GM21717 (cell line): ENCODE measurements at regions not wholly inside any gene's neighbourhood (a gene's known extent, or its start where the extent isn't known, plus 50 kb on each side); places are given as distances from the start of the nearest gene placed in this dataset.
"Not testable (repeated sequence)": the region's sequence is repeated elsewhere in the genome, so short reads cannot be mapped to it uniquely, and the experiment has no call there.

ENCODE experiments used
- ATAC-seq: cut with Tn5 transposase; IDR thresholded peaks from one replicate; pipeline ENCODE4 v1.9.1; 2021; ENCODE audit warnings: mild to moderate bottlenecking, moderate library complexity; ENCODE audit not compliant: unreplicated experiment

DNA sequence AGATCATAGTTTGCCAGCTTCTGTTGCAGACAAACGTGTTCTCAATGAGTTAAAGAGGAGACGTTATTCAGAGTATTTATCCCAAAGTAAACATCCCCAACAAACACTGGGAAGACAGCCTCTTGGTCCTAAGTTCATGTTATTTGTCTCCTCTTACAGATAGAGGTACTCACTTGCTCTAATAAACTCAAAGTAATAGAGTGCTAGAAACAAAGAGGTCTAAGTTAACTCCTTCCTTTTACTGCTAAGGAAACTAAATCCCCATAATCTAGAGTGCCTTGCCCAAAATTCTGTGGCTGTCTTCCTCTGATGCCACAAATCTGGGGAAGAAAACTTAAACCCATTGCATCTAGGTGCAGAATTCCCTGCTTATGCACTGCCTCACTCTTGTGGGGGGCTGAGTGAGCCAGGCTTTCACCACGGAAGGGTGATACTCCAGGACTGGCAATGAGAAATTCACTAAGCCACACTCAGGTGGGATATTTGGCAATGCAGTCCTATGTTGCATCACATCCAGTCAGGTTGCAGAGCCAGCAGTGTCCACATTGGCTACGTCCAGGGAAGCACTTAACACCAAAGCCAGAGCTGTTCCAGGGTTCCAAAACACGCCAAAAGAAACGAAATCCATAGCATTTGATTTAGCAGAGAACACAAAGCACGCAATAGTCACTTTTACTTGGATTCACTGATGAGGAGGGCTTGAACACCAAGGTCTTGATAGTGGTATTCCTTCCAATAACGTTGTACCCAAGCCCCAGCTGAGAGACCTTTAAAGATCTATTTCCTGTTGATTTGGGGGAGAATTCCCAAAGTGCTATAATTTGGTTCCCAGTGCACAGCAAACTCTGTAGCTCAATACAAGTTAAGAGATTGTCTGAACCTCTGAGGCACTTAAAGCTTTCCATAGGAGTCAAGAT, 81.0 kb upstream of the FOXQ1 start:
- ATAC-seq = no peak

DNA sequence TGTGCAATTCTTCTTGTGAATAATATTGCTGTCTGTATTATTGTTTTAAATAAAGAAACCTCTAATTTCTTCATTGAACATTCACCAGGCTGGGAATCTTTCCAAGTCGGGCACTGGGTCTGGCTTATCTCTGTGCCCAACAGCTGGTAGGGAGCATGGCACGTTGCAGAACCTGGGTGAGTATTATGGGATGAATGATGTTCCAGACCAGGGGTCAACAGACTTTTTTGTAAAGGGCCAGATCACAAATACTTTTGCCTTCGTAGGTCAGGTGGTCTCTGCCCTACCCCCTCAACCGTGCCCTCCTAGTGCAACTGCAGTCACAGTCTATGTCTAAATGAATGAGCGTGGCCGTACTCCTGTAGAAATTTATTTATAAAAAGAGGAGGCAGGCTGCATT, 81.6 kb upstream of the FOXQ1 start:
- no peak for ATAC-seq

DNA sequence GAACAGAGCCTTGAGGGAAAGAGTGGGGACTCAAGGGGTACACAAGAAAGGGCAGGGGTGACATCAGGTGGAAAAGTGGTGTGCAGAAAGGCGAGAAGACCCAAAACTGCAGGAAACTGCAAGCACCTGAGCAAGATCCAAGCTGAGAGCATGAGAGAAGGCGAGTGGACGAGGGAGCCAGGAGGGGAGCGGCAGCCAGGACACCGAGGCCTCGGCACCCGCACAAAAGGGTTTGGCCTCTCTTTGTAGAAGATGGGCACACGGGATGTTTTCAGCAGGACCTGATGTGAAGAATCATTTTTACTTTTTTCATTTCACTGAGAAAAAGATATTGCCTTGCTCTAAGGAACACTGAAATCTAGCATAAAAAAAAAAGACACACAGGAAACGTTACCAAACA, 82.1 kb upstream of the FOXQ1 start:
- no peak for ATAC-seq

DNA sequence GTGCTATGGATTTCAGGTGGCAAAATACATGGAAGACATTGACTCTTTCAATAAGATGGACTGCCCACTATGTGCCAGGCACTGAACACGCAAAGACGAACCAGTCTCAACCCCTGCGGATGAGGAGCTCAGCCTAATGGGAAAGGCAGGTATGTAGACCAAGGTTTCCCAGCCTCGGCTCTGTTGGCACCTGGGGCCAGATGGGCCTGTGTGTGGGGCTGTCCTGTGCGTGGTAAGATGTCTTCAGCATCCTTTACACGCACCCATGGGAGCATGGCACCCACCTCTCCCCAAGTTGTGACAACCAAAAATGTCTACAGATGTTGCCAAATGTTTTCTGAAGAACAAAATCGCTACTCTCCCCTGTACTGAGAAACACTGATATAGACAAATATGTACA, 82.6 kb upstream of the FOXQ1 start:
- ATAC-seq = no peak

DNA sequence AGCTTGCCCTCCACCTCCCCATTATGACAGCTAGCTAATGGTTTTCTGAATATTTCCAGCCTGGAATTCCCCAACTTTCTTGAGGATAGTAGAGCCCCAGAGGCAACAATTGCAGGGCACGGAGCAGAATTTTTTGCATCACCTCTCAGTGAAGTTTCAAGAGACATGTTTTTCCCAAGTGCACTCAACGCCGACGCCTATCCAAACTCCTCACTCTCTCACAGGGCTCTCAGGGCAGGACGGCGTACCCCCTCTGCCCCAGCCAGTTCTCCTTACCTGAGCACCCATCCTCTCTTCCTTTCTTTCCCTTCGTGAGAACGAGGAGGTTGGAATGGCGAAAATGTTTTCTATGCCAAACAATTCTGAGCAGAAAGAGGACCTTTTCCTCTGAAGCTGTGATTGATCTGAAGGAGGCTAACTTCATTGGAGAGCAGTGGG, 83.1 kb upstream of the FOXQ1 start:
- ATAC-seq = no peak

DNA sequence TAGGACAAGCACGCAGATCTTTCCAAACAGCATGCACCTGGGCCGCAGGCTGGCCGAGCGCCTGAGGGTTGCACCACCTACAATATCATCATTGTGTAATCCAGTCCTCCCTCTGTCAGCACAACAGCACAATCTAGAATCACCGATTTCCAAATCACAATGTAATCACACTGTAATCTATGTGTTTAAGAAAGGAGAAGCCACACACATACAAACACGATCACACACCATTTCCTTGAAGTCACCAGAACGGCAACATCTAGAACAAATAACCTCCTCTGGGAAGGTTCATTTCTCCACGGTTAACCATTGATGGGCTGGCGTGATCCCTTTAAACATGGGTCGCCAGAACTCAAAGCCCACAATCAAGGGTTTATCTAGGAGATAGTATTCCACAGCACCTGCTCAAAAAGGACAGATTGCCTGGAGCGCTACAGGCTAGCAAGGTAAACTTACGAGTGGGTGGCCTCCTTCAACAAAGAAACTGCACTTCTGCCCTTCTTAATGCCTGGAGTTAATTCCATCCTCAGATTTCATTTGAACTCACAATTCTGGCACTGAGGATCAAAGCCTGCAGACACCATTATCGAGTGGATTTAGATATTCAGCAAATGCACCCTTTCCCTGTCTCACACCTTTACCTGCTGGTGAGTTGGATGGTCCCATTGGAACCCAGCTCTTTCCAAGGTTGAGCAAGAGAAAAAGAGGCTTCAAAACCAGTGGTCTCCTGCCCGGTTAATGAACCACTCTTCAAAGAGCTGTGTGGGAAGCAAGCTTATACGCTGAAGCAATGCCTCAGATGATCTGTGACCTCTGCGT, 83.8 kb upstream of the FOXQ1 start:
- ATAC-seq = no peak

DNA sequence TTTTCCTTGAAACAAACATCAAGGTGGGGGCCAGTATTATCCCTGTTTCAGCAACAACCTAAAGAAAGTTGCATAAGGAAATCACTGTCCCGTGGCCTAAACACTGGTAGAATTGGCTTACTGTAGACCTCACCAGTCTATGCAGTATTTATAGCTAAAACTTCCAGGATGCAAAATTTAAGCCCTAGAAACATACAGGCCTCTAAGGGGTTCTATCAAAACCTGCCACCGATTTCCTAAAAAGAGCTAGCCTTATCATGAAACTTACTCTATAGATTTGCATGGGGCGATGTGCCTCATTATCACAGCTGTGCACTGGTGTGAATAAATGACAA, 84.3 kb upstream of the FOXQ1 start:
- ATAC-seq = no peak

DNA sequence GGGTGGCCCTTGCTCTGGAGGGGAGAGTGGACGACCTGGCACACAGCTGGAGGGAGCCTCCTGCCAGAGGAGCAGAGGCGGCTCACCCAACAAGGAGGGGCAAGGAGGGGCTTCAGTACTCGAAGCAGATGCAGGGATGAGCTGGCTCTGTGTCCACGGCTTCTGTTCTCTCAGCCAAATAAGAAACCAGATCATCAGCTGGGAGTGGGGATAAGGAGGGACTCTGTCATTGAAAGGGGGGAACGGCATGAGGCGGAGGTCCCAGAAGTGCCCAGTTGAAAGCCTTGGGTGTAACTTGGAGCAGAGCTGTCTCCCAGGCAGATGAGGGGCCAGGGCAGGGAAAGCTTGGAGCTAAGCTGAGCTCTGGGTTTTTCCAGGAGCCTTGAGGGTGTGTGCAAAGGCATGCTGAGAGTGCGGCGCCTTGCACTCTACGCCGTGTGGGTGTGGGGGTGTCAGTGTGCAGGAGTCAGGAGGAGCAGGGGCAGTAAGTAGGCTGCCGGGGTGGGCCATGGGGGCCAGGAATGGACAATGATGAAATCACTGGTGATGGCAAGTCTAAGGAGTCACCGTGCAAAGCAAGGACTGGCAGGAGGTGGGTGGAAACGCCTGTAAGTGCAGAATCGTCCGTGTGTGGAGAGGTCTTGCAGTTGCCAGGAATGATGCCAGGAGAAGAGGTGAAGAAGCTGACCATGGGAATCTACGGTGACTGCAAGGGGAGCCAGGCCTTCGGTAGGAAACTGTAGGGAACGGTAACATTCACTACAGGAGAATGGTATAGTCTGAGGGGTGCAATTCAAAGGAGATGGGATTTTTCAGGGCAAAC, 85.4 kb upstream of the FOXQ1 start:
- no peak for ATAC-seq

DNA sequence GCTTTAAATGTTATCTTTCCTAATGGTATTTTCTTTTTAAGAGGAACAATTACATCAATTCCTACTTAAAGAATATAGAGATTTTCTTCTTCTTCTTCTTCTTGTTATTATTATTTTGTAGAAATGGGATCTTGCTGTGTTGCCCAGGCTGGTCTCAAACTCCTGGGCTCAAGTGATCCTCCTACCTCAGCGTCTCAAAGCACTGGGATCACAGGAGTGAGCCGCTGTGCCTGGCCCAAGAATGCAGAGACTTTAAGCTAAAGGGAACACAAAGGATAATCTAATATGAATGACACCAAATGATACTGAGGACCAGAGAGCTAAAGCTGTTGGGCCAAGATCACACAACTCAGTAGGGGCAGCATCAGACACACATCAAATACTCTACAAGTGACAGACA, 87.4 kb upstream of the FOXQ1 start:
- no peak for ATAC-seq

DNA sequence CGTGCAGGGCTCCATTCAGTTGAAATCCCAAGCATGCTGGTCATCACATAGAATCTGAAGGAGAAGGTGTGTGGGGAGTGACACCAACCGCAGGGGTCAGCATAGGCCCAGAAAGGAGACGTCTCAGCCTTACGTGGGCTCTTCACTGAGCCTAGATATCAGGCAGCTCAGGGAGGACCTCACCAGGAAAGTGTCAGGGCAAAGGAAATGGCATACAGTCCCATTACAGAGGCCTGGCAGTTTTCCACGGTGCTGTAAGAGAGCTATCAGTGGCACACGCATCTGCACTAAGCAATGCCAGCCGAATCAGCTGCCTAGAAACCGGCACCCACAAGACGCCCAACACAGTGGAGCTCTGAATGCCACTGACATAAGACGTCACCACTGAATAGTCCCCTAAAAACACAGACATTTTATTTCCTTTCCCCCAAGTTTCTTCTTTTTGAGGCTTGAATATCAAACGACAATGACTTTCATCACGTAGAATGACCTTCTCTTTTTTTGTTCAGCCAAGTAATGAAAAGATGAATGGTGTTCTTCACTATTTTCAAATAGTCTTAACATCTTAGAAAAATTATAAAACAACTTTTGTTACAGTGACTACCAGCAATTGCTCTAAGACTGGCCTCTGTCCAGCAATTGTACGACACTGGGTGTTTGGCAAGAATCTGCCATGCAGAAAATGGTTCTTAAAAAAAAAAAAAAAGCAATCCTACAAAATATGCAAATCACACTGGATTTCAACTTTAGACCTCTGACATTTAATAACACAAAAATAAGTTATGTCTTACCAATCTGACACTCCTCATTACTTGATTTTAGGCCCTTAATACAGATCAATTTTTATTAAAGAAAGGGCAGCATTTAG, 88.9 kb upstream of the FOXQ1 start:
- ATAC-seq = no peak

DNA sequence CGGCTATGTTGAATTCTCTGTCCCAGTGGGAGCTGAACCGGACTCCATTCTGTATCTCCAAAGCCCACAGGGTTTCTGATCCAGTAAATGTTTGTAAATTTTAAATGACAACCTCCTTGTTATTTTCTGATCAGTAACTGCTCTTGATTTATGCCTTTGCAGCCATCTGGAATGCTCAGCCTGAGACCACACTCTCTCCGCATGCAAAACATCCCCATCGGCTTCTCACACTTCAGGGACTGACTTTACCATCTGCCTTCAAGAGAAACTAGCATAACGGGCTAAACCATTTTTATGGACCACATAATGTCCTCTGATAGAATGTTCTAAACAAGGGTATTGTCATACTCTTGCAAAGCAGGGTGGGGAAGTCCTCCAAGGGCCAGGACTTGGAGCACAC, 94.5 kb upstream of the FOXQ1 start:
- no peak for ATAC-seq

DNA sequence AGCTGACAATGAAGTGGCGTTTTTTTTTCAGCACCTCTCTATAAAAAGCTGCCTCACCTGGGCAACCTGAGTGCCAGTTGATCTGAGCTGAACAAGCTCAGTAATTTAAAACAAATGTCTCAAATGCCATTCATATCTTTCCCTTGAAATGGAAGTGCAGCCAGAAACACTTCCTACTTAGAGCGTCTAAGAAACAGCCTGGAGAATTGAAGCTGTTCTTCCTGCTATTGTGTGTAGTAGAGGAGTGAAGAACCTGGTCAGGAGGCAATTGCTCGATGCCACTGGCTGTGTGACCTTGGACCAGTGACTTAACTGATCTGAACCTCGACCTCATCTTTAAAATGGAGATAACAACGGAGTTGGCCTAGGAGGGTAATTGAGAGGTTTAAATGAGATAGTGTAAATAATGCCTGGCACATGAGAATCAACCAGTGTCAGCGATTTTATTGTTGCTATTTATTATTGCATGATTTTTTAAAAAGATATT, 95.4 kb upstream of the FOXQ1 start:
- ATAC-seq = no peak

DNA sequence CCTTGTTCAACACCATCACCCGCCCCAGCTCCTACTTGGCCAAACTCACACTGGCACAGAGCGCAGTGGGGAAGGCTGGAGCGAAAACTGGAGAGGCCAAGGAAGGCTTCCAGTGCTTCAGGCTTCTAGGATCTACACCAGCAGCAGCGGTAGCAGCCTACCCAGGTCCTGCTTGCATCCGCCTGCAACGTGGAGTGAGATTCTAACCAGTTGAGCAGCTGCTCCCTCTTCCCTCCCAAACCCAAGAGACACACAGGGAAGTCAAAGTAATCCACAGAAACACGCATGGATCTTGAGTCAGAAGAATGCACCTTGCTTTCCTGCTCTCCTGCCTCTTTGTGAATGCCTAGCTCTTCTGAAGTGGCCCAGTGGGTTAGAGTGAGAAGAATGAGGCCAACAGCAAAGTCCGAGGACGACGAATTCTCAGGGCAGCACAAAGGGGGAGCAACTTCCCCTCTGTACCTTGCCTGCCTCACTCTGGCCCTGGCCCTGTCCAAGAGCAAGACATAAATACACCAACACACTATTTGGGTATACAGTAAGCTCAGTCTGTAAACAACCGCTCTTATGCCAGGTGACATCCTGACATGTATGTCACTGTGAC, 95.9 kb upstream of the FOXQ1 start:
- no peak for ATAC-seq

DNA sequence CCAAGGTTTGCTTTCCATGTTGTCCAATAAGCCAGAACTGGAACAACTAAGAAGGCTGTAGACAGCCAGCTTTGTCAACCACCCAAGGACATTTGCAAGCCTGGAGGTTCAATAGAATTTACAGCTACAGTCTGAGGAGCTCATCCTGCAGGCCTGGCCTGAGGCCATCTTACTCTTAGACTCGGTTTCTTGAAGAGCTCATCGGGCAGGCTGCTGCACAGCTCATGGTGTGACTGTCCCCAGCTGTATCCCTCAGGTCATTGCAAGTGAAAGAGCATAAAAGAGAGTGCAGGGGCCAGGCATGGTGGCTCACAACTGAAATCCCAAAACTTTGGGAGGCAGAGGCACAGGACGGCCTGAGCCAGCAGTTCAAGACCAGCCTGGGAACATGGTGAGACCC, 96.9 kb upstream of the FOXQ1 start:
- ATAC-seq = no peak

DNA sequence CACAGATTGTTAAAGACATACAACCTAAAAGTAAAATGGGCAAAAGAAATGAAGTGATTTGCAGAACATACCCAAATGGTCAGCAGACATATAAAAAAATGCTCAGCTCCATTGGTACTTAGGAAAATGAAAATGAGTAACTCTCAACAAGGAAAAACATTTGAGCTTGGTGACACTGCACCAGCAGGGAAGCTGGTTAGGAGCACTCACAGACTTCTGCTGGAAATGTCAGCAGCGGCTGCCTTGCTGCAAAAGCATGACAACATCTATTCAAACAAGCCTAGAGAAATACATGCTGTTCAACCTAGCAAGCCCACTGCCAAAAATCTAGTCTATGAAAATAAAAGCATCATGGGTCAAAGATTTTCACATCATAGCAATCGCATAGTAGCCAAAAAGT, 99.0 kb upstream of the FOXQ1 start:
- no peak for ATAC-seq

DNA sequence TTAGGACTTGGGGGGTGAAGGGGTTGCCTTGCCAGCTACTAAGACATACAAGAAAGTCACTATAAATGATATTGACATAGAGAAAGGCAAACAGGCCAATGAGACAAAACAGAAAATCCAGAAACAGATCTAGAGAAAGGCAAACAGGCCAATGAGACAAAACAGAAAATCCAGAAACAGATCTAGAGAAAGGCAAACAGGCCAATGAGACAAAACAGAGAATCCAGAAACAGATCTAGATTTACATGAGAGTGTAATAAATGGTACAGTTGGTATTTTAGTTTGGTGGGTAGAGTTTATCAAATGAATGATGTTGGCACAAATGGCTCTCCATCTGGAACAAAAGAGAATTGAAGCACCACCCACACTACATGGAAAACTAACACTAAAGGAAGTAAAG, 99.8 kb upstream of the FOXQ1 start:
- not testable (repeated sequence) for ATAC-seq

DNA sequence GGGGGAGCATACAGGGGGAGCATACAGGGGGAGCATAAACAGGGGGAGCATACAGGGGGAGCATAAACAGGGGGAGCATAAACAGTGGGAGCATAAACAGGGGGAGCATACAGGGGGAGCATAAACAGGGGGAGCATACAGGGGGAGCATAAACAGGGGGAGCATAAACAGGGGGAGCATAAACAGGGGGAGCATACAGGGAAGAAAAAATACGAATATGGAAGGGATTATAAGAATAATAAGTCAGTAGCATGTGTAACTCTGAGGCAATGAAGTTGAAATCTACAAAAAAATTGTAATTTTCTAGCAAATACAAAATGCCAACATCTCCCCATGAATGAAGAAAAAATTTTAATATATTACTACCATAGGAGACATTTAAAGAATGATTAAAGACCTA, 101.3 kb upstream of the FOXQ1 start:
- ATAC-seq = not testable (repeated sequence)

DNA sequence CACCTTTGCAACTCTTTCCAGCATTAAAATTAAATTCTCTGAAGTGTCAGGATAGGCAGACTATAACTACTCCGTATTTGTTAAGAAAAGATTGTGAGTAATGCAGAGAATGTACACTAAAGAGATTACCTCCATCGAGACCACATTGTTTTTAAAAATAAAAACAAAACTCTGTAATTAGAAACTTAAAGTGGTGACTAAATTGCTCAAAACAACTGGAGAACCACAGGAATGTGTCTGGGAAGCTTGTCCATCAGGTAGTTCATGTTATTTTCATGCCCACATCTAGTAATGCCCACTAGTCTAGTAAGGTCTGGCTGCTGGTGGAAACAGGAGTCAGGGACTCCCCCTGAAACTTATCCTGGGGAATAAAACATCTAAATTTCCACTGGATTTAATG, 103.0 kb upstream of the FOXQ1 start:
- ATAC-seq = no peak

DNA sequence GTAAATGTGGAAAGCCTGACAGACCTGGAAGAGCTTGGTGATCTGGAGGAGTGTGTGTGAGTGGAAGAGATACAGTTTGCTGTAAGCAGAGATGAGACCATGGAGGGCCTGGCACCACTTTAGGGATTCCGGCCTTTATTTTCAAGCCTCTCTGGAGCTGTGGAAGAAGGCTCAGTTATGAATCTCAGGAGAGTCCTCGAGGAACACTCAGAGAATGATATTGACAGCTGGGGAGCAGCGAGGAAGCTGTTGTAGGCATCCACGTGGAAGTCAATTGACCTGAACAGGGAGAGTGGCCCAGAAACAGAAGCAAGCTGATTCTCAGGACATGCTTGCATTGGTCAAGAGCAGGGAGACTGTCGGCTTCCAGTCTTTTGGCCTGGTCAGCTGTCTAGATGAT, 108.4 kb upstream of the FOXQ1 start:
- ATAC-seq = no peak

DNA sequence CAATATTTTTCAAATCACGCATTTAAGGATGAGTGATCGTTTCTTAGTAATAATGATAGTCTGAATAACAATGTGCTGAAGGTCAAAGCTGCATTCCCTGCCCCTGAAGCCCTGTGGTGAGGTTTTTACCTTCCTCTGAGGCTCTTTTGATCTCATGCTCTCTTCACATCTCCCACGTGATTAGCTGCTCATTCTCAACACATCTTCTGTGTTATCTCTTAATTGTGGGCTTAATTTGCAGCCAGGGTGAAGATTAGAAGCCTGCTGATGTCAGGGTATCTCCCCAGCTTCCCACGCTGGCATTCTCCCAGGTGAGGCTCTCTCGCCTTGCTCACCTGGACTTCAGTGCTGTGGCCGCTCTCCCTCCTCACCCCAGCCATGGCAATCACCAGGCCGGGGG, 109.7 kb upstream of the FOXQ1 start:
- no peak for ATAC-seq
